HG02938 (cell line): ENCODE measurements at regions not wholly inside any gene's neighbourhood (a gene's known extent, or its start where the extent isn't known, plus 50 kb on each side); places are given as distances from the start of the nearest gene placed in this dataset.

ENCODE experiments used
- ATAC-seq: cut with Tn5 transposase; IDR thresholded peaks from one replicate; pipeline ENCODE4 v1.9.1; 2021; ENCODE audit warnings: mild to moderate bottlenecking, moderate library complexity; ENCODE audit not compliant: unreplicated experiment

DNA sequence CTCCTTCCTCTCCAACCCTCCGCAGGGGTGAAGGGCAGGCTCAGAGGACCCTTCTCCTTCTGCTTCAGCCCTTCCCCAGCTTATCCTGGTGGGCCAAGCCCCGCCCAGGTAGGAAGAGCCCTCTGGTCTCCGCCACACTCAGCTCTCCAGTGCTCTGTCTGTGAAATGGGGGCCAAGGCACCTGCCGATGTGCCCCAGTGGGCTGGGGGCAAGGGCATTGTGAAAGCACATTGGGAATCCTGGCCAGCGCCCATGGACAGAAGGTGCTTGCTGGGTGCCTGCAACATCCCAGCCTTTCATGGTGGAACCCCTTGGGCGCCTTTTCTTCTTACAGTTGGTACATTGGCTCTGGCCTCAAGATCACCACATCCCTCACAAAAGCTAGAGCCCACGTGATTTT lies 150.8 kb downstream of the INHBB start:
- ATAC-seq = no peak

DNA sequence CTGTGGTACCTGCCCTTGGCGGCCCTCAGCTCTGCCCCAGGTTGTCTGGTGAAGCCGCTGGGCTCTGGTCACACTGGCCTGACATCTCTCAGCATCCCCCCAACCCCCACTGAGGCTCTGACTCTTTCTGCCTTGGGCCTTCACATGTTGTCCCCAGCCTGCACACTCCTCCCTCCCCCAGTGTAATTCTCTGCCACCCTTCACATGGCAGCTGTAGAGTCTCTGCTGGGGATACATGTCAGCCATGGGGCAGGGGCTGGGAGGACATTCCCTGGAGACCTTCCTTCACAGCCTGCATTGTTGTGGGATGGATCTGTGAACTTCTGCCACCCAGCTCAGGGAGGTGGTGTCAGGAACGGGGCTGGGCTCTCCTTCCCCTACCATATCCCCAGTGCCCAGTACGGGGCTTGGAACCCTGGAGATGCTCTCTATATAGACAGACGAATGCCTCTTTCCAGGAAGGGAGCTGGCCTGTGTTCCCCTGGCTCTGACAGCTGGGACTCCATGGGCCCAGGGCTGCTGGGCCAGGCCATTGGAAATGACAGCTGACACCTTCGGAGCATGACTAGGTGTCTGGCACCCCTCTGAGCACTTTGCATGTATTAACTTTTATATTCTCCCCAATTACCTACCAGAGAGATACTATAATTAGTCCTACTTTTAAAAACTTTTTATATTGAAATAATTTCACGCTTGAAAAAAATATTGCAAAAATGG lies 151.5 kb downstream of the INHBB start:
- no peak for ATAC-seq

DNA sequence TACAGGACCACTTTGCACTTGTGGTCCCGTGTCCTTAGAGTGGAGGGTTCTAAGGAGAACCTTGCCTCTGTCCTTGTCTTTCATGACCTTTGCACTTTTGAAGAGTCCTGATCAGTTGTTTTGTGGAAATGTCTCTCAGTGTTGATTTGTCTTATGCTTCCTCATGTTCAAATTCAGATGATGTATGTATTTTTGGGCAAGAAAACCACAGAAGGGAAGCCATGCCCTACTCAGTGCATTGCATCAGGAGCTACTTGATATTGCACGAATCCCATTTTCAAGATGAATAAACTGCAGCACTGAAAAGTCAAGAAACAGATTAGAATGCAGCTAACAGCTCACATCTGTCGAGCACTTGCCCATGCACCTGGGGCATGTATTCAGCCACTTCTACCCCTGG lies 152.2 kb downstream of the INHBB start:
- no peak for ATAC-seq

DNA sequence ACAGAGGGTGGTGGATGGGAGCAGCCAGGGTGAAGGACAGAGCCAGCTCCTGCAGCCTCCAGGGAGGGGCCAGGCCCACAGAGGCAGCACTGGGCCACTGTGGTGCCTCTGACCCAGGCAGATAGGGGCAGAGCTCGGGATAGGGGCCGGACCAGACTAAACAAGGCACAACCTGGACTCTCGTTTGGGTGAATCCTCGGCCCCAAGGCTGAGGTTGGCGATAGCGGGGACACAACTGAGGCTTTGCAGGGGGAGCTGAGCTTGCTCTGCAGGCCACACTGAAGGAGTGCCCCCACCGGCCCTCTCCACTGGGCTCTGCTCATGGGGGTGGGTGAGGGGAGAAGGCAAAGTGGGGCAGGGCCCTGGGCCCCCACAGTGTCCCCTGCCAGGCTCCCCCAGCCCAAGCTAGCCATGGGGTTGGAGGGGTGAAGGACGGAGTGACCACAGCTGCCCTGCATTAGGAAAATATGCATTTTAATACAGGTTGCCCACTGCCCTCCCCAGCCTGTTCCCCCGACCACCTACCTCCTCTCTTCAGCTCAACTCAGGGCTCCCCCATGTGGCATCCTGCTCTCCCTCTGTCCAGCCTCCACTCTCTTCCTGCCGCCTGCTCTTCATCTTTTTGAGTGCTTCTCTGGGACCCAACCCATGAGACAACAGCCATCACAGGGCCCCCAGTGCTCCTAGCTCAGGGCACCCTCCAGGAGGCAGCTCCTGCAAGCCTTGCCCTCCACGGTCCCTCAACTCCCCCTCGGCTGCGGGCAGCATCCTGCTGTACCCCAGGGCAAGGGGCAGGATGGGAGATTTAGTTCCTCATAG lies 152.8 kb downstream of the INHBB start:
- no peak for ATAC-seq

DNA sequence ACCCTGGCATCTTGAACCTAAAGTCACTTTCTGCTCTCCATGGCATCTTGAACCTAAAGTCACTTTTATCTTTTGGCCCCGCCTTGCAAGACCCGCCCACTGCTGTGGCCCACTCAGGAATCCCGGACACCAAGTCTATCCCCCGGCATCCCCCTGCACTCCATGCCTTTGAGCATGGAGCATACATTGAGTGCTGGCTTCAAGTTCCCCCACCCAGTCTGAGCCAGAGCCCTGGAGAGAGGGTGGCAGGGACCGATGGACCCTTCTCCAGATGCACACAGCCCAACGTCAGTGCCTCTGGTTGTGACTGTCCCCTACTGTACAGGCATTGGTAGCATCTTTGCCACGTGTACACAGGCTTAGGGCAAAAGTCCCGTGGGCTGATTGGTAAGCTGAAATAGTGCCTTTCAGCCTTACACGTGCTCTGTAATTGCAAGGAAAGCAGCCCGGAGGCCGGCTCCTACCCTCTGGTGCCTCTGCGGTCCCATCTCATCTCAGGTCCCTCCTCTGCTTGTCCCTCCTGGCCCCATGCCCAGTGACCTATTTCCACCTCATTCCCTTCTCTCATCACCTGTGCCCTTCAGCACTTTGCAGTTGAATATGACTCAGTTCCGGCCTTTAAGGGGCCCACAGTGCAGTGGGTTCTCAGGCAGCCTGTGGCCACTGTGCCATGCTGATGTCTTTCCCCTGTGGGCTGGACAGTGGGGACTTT lies 154.0 kb downstream of the INHBB start:
- ATAC-seq = no peak

DNA sequence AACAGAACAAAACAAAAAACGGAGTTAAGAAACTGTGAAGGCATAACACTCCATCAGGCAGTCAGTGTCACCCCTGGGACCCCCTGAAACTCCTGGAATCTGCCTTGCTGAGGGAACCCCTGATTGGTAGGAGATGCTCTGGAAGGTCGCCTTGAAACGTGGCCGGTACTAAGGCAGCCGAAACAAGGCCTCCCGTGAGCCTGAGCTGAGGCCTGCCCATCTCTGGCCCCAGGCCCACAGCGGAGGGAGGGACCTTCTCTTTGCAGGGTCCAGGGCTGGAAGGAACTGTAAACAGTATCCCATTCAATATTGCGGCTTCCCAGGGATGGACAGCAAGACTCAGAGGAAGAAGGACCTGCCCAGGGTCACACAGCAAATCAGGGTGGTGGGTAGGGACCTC lies 155.7 kb downstream of the INHBB start:
- ATAC-seq = no peak

DNA sequence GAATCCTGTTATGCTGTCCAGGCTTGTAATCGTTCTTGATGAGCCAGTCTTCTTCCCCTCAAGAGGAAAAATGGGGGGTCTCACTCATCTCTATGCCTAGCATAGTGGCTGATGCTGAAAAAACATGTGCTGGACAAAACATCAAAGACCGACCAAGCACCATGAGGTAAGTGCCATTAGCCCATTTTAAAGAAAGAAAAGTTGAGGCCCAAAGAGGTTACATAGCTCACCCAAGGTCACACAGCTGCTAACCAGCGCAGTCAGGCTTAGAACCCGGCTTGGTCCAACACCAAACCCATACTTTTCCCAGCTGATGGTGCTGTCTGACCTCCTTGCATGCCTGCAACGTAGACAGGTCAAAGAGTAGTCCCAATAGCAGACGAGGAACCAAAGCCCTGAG lies 156.4 kb downstream of the INHBB start:
- no peak for ATAC-seq

DNA sequence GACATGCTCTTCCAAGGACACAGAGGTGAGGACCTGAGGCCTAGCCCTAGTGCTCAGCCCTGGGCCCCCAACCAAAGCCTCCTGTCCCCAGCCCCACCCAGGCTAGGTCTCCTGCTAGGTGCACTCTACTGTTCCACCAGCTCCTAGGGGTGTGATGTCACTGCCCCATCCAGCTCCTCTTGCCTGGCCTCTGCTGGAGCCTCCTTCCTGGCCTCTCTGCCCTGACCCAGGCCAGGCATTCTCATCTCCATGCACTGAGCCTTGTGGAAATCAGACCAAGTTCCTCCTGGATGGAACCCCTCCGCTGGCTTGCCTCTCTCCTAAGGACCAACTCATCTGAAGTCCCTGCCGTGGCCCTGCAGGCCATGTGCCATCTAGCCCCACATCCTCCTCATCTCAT lies 156.8 kb downstream of the INHBB start:
- ATAC-seq = no peak

DNA sequence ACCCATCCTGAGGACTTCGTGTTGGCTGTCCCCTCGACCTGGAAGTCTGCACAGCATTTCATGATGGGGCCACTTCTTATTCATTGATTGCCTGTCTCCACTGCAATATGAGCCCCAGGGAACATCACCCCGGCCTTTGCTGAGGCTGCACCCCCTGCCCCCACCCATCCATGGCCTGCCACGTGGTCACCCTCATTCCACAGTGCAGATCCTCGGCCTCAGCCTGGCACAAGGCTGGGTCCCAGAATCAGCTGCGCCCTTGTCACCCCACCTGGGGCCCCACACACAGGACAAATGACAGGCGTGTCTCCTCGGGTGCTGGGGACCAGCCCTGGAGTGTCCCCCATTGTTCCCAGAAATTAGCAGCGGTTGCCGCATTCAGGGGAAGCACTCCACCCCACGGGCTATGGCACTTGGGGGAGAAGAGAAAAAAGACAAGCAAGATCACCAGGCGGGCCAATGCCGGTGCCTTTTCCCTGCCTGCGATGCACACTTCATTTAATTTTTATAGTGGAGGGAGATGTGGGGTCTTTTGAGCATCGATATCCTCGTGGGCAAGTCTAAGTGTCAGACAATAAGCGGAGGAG lies 157.4 kb downstream of the INHBB start:
- ATAC-seq = no peak

DNA sequence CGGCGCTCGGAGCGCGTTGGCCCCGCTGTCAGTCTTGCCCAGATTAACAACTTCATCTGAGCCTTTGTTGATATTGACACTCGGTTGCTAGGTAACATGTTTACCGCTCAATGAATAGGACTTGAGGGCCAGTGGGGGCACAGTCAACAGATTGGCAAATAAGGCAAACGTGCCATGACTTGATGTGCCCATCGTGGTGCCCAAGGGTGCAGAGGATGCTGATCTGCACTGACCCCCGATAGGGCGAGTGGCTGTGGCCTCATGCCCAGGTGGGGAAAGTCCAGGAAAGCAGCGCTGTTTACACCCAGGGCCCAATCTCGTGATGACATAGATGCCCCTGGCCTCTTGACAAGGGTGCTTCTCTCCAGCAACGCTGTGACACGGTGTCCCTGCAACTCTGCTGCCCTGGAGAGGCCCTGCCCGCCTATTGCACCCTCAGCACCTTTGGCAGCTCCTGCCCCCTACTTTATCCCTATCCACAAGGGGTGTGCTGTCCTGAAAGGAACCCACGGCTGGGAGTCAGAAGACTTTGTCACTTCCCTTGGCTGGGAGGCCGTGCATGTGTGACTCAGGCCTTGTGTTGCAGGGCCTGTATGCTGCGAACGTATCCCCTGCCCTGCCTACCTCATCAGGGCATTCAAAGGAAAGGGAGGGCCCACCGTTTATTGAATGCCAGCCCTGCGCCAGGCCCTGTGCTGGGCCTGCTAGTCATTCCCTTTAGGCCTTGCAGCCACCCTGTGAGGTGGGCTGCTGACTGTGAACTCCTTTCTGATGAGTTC lies 158.0 kb downstream of the INHBB start:
- ATAC-seq = no peak

DNA sequence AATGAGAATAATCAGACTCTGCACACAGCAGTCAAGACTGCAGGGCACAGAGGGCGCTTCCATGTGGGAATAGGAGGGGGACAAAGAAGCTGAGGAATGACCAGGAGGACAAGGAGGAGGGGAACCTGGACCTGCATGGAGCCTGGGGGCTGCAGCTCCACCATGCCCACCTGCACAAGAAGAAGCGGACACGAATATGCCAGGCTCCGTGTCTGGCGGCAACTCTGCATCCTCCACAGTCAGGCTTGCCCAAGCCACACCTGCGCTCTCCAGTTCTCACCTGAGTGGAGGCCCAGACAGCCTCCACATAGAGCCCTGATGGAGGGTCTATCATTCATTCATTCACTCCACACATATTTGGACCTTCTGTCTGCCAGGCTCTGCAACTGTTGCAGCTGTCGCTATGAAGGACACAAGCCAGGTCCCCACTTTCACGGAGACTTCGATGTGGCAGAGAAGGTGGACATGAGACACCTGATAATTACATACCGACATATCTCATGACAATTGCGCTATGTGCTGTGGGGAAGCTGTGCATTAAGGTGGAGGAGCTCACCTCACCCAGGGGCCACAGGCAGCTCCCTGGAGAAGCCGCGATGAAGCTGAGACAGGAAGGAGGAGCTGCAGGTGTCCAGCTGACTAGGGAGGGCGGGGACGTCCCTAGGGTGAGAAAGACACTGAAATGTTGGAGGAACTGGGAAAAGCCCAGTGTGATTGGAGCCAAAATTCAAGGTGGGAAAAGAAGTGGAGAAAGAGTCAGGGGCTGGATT lies 159.2 kb downstream of the INHBB start:
- ATAC-seq = no peak

DNA sequence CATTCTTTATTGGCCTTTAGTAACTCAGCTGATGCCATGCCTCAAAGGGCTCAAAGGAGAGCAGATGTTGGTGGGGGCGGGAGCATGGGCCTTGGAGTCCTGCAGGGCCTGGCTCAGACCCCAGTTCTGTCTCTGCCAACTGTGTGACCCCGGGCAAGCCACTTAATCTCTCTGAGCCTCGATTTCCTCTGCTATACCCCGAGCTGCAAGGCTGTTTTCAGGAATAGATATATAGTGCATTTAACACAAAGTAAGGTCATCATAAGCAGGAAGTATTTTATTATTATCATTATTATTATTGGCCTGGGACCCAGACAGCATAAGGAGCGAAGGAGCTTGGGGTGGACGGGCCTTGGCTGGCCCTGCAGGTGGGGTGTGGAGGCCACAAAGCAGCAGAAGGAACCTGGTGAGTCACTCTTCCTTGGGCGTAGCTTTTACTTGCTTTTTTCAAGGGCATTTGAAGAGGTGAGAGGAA lies 162.7 kb downstream of the INHBB start:
- ATAC-seq = no peak

DNA sequence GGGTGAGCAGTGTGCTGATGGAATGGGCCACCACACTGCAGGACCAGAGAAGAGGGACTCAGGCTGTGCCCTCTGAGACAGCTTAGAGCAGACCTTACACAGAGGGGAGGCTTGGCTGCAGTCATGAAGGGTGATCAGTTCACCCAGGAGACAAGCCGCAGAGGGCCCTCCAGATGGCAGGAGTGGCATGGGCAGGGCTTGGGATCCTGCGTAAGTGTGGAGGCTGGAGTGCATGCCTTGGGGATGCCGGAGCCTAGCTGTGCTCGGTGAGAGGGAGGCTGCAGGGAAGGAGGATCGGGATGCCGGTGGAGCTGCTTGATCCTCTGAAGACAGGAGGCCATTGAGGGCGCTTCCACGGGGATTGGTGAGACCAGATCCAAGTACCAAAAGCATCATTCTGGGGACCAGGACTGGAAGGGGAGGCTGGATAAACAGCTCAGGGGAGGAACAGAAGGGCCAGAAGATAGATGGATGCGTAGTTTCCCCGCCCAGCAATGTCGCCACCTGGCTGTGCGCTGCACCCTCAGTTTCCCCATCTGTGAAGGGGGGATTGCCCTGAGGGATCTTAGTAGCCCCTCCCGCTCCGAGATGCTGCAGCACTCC lies 163.4 kb downstream of the INHBB start:
- ATAC-seq = no peak

DNA sequence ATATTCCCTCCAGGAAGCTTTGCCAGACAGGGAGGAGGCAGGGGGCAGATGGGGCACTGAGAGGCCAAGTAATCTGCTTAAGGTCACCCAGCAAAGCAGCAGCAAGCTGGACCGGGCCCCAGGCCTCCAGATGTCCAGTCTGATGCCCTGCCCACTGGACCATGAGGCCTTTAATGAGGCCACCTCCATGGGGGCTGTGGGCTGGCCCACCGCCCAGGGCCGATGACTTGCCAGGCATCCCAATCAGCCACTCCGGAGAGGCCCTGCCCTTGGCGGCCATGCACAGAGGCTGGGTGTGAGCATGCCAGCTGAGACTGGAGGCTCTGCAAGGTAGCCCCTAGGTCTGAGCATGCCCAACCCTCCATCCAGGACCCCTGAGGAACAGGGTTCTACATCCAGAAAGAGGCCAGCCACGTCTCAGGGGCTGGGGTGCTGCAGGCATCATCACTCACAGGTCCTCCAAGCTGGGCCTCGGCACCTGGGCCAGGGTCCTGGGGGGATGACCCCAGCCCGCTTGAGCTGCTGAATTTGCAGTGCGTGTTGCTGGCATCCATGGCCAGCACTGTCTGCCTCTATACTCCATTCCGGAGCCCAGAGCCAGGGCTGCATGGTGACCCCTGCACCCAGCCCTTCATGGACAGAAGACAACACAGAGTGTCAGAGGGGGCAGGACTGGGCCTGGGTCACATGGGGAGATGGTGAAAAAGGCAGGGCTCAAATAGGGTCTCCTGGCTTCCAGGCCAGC lies 164.2 kb downstream of the INHBB start:
- ATAC-seq = no peak

DNA sequence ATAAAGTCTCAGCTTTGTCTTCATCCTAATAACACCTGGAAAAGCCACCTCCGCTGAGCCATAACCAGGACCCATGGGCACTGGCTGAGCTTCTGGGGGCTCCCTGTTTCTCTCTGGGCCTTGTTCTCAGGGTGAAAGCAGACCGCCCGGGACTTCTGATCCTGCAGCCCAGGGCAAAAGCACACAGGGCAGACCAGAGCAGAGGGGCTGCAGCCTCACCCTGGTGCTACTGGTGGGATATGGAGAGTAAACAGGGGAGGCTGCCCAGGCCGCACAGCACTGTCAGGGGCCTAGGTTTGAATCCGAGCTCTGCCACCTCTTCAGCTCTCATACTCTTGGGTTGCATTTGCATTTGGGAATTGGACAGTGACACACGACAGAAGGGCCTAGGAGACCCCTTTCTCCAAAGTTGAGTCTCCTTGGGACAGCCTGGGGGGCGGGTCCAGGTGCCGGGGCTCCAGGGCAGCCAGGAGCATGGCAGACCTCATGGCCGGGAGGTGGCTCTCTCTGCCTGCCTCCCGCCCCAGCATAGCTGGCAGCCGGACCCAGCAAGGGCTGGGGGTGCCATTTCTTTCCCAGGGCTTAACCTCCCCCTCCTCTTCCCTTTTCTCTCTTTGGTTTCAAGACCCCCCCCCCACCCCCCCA lies 164.9 kb downstream of the INHBB start:
- no peak for ATAC-seq

DNA sequence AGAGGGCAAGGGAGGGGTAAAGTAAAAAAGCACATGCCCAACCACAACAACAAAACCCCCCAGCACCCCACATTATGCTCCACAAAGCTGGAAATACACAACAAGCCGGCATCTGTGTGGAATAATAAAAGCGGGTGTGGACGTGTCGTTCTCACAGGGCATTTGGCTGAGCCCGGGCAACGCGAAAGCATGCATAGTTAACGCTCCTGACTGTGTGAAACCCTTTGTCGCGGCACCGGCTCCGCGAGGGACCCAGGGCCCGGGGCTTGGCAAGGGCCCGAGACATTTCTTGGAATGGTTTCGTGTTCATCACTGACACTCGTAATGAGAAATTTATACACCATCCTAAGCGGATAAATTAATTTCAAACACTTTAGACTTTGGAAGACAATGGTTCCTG lies 165.6 kb downstream of the INHBB start:
- ATAC-seq = no peak

DNA sequence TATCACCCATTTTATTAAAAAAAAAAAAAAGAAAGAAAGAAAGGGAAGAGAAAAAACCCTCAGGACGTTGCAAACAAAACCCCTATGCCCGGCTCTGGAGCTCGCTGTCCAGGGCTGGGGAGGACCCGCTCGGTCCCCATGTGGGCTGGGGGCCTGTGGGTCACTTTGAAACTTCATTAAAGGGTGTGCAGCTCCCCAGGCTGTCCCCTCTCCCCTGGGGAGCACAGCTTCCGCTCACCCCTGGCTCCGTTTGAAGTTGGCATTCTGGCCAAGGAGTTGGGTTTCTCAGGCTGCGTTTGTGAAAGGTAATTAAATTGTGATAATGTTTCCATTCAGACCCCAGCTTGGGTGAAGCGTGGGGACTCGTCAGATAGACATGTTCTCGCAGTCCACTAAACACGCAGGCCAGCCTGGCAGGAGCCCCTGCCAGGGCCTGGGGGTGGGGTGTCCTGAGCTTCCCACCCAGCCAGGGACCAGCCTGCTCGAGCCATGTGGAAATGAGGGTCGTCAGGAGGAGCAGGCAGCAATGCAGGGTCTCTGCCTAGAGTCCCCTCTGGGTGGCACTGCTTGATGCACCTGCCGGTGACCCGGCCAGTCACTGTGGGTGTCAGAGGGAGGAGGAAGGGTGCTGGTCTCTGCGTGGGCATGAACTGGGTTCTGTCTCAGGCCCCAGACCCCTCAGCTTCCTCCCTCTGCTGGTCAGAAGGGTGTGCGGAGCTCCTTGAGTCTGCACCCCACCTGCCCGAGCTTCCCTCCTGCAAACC lies 166.2 kb downstream of the INHBB start:
- no peak for ATAC-seq
